Stimulated activated naive CD4-positive, alpha-beta T cell treated with Interleukin-2 at 50 U/mL for 16 hours (primary cell): ENCODE measurements at regions not wholly inside any gene's neighbourhood (a gene's known extent, or its start where the extent isn't known, plus 50 kb on each side); places are given as distances from the start of the nearest gene placed in this dataset.

Source experiments
- DNase-seq: peaks from one replicate; lab custom pipeline; 2025; lab: John Stamatoyannopoulos, UW

DNA sequence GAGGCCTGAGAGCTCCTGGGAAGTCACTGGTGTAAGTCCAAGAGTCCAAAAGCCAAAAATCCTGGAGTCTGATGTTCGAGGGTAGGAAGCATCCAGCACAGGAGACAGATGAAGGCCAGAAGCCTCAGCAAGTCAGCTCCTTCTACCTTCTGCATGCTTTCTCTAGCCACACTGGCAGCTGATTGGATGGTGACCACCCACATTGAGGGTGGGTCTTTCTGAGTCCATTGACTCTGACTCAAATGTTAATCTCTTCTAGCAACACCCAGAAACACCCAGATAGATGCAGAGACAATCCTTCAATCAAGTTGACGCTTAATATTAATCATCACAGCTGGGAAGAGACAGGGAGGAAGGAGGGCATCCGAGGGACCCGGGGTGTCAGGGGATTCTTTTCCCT, 305.8 kb downstream of the AACS start:
- no peak for DNase-seq

GRCh38 chr12:125372085-125372484, 306.9 kb downstream of the AACS start:
- no peak for DNase-seq

- no peak for DNase-seq
These were observed 308.1 kb downstream of the AACS start for GRCh38 chr12:125373375-125373774.

- DNase-seq, result no peak
These were observed 311.2 kb downstream of the AACS start for GRCh38 chr12:125376422-125376821.

GRCh38 chr12:125377093-125377492, 311.9 kb downstream of the AACS start:
- no peak for DNase-seq

DNA sequence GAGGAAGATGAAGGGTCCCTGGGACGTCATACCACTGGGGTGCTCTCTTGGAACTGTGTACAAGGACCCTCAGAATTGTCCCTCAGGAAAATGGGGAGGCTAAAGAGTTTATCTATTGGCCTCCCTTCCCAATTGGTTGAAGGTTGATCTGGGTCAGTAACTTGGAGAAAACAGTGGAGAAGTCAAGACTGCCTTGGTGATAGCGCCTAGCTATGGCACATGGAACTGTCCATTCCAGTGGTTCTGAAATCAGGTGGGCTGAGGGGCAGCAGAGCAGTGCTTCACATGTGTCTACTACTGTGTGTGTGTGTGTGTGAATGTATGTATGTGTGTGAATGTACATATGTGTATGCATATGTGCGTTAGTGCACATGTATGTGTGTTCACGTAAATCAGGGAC, 316.1 kb downstream of the AACS start:
- DNase-seq, result no peak

DNA sequence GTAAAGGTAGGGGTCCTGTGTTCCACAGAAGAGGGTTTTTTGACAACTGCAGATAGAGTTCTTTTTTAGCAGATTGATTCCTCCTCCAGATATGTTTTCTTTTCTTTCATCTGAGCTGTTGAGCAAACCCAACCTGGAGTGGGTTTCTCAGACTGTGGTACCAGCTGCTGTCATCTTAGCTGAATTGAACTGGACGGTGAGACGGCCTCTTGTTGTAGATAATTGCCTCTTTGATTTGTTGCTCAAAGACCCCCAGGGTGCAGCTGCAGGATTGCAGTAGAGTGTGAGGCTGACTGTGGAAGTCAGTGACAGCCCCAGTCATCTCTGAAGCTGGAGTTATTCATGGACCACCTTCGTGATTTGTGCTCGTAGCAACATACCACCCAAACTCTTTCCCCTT, 317.7 kb downstream of the AACS start:
- no peak for DNase-seq

DNA sequence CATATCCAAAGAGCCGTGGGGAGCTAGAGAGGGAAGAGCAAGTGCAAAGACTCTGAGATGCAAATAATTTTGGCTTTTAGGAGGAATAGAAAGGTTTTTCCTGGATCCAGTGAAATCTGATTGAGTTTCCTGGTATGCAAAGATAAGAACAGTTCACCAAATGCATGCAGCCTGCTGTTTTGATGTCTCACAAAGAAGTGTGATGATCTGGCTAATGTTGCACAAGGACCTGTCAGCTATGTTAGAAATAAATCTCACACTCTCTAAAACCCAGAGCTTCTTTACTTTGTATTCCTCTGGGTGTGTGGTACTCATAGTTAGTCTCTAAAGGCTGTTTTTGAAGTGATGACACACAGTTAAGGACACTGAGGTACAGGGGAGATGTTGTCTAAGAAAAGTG, 321.4 kb downstream of the AACS start:
- DNase-seq, result no peak

DNA sequence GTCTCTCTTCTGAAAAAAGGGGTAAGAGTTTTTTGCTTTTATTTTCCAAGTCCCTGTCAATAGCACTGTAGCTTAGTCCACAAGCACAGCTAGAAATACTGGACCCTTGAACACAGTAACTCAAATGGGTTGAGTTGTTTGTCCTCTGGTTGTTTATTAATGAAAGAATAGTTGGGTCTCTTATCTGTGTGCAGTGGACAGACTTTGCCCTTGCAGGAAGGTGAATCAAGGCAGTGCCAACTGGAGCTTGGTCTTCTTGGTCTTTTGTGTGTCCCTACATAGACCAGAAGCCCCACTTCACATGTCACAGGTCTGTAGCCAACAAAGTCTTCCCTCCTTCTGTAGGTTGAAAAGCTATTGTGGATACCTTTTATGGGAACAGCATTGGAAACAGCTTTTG, 322.0 kb downstream of the AACS start:
- DNase-seq, result no peak

DNA sequence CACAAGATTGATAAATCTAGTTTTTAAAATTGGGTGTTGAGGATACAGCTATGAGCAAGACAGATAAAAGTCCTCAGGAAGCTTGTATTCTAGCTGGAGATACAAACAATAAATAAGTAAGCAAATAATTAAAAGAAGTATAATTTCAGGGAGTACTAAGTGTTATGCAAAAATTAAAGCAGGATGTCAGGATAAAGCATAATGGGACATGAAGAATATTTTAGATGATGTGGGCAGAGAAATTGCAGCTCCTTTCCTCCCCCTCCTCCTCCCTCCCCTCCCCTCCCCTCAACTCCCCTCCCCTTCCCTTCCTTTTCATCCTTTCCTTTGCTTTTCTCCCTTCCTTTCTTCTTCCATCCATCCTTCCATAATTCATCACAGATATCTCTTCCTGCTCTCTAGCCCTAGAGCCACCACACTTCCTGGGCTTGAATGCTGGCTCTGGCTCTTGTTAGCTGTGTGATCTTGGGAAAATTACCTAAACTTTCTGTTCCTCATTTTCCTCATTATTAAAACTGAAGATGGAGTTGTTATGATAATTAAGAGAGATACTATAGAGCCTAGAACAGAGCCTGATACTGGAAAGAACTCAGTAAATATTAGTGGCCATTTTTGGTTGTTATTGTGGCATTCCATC, 323.9 kb downstream of the AACS start:
- no peak for DNase-seq

DNA sequence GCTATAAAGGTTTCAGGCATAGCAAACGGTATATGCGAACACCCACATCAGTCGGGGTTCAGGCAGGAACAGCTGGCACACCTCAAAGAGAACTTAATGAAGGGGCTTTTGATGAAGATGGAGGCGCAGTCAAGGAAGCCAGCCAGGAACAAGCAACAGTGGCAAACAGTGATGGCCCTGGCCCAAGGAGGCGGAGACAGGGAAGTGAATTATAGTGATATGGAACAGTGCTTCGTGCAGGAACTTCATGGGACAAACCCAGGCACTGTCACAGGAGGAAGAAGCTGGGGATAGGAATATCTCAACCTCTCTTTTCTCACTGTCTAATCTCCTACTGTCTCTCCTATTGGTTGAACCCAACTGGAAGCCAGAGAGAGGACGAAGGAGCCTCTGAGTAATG, 328.3 kb downstream of the AACS start:
- DNase-seq, result no peak

DNA sequence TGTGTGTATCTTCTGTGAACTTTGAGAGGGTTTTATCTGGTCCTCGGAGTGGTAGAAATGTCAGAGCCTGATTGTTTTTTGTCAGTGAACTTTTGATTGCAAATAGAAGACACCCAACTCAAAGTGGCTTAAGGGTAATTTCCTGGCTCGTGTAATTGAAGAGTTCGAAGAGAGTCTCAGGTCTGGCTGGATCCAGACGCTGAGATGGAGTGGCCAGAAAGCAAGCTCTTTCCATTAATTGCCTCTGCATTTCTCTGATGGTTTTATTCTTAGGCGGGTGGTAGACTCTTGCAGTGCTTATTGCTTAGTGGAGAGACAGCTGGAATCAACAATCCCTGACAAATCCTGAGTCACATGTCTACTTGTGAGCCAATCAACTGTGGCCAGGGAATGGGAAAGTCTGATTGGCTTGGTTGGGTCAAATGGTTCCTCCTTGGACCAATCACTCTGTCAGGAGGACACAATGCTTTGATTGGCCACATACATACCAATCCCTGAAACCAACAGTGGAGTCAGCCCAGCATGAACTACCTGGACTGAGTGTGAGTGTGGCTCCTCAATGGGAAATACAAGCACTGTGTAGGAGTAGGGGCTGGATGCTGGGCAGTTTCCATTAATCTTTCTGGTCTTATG, 330.5 kb downstream of the AACS start:
- DNase-seq, result no peak

GRCh38 chr12:125399489-125399888, 334.3 kb downstream of the AACS start:
- DNase-seq, result no peak

GRCh38 chr12:125402874-125403789, 337.9 kb downstream of the AACS start:
- no peak for DNase-seq

DNA sequence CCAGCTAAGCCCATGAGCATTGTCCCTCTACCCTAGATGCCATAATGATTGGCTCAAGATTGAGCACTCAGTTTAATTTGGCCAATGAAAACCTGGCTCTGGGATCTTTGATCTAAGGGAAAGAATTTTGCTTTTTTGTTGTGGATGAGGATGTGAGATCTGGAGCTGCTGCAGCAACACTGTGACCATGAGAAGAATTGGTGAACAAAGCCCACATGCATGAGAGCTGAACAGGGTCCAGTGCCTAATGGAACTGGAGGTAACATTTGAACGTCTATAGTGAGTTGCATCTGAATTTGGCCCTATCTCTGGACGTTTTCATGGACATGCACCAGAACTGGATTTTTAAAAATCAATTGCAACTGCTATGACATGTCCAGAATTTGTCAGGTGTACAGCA, 338.6 kb downstream of the AACS start:
- DNase-seq, result no peak

GRCh38 chr12:125406131-125406530, 340.9 kb downstream of the AACS start:
- DNase-seq, result no peak

DNA sequence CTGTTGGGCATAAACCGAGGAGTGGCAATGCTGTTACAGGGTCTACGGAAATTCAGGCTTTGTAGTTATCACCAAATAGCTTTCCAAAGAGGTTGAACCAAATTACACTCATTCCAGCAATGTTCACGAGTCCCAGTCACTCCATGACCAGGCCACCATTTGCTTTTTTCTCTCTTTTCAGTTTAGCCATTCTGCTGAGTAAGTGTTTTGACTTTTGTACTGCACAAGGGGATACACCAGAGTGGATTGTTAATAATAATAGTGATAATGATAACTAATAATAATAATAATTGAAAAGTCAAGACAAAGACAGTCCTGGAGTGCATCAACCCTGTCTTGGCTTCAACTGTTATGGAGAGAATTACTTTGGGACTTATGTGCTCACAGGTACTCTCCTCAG, 343.5 kb downstream of the AACS start:
- DNase-seq, result no peak

DNA sequence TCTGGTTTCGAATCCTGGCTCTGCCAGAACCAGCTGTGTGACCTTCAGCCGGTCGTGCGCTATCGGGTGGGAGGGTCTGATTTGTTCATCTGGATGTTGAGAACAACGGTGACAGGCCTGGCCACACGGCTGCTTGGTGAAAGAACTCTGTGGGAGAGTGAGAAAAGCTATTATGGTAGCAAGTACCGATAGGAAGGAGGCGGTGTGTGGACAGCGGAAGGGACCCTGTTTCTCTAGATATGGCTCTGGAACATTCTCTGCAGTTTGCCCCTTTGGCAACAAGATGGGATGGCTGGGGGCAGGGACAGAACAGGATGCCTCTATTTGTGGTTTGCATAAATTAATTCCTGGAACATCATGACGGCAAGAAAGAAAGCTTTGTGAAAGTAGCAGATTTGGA, 347.3 kb downstream of the AACS start:
- no peak for DNase-seq

- DNase-seq, result no peak
These were observed 352.2 kb downstream of the AACS start for GRCh38 chr12:125417446-125417845.

- DNase-seq, result no peak
These were observed 353.8 kb downstream of the AACS start for GRCh38 chr12:125418902-125419564.

GRCh38 chr12:125424909-125425308, 359.7 kb downstream of the AACS start:
- DNase-seq, result no peak

GRCh38 chr12:125431516-125431915, 366.3 kb downstream of the AACS start:
- no peak for DNase-seq

DNA sequence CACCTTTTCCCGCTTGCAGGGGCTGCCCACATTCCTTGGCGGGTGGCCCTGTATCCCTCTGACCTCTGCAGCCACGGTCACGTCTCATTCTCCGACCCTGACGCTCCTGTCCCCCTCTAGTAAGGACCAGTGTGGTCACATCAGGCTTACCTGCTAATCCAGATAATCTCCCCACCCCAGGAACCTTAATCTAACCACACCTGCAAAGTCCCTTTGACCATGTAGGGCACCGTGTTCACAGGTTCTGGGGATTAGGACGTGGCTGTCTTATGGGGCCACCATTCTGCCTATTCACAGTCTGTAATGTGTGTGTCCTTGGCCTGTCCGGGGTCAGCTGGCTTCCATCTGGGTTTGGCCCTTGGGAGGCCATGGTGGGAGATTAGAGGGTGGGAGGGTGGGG, 368.9 kb downstream of the AACS start:
- no peak for DNase-seq
